GM23338 (cell line): ENCODE measurements at regions not wholly inside any gene's neighbourhood (a gene's known extent, or its start where the extent isn't known, plus 50 kb on each side); places are given as distances from the start of the nearest gene placed in this dataset. TPM values are rescaled to one million over a fixed set of nuclear protein-coding genes. Genes with fewer than 3 reads are reported as not detected.

Experiments used
- ATAC-seq: fragments of 200-7000 bp; cut with Tn5 transposase; 3 replicates; pipeline ENCODE4 v1.9.1; 2020
- DNase-seq: peaks from one replicate; pipeline ENCODE4 v3.0.0-alpha.2; 2015; ENCODE audit warnings: low spot score
- H2AFZ ChIP-seq: fragments of 200-600 bp; sonication (generic); 2 replicates; pipeline ENCODE4 v1.8.0; 2016; ENCODE audit warnings: antibody characterized with exemption, mild to moderate bottlenecking, moderate library complexity
- H3F3A ChIP-seq: fragments of 200-600 bp; sonication (generic); replicated peaks from 2 replicates; pipeline ENCODE4 v1.8.0; 2017; ENCODE audit warnings: antibody characterized with exemption, mixed run types, low read depth
- H3K27ac ChIP-seq: fragments of 200-600 bp; sonication (generic); 2 replicates; pipeline ENCODE4 v1.6.1; 2016; ENCODE audit warnings: low read depth
- H3K27me3 ChIP-seq: fragments of 200-600 bp; sonication (generic); 2 replicates; pipeline ENCODE4 v1.8.0; 2016; ENCODE audit warnings: mild to moderate bottlenecking, mixed run types, moderate library complexity; ENCODE audit not compliant: insufficient read depth
- H3K36me3 ChIP-seq: fragments of 200-600 bp; sonication (generic); 2 replicates; pipeline ENCODE4 v1.8.0; 2016; ENCODE audit warnings: mild to moderate bottlenecking; ENCODE audit not compliant: insufficient read depth
- H3K4me1 ChIP-seq: fragments of 200-600 bp; sonication (generic); 2 replicates; pipeline ENCODE4 v1.8.0; 2016; ENCODE audit warnings: mild to moderate bottlenecking, moderate library complexity; ENCODE audit not compliant: insufficient read depth
- H3K4me2 ChIP-seq: fragments of 200-600 bp; sonication (generic); 2 replicates; pipeline ENCODE4 v1.7.1; 2017; ENCODE audit warnings: mixed run types
- H3K4me3 ChIP-seq: fragments of 200-600 bp; sonication (generic); 2 replicates; pipeline ENCODE4 v1.6.1; 2016; ENCODE audit warnings: mixed run types
- H3K79me2 ChIP-seq: fragments of 200-600 bp; sonication (generic); replicated peaks from 2 replicates; pipeline ENCODE4 v1.8.0; 2017; ENCODE audit warnings: mild to moderate bottlenecking; ENCODE audit not compliant: insufficient read depth
- H3K9me2 ChIP-seq: fragments of 200-600 bp; sonication (generic); 2 replicates; pipeline ENCODE4 v1.8.0; 2017; ENCODE audit not compliant: insufficient read depth
- H4K20me1 ChIP-seq: fragments of 200-600 bp; sonication (generic); replicated peaks from 2 replicates; pipeline ENCODE4 v1.8.0; 2017; ENCODE audit warnings: mild to moderate bottlenecking; ENCODE audit not compliant: insufficient read depth
- H3K27ac Mint-ChIP-seq: 2 replicates; pipeline ENCODE4 v1.8.0; 2020; ENCODE audit warnings: inconsistent platforms, mild to moderate bottlenecking, moderate library complexity, mixed read lengths
- H3K27me3 Mint-ChIP-seq: 3 replicates; pipeline ENCODE4 v1.8.0; 2022; ENCODE audit warnings: low read depth, mild to moderate bottlenecking, moderate library complexity, mixed read lengths, inconsistent platforms; ENCODE audit not compliant: insufficient read depth, poor library complexity
- H3K36me3 Mint-ChIP-seq: 3 replicates; pipeline ENCODE4 v1.8.0; 2021; ENCODE audit warnings: low read depth, mild to moderate bottlenecking, inconsistent platforms, moderate library complexity, mixed read lengths
- H3K4me1 Mint-ChIP-seq: 3 replicates; pipeline ENCODE4 v1.8.0; 2020; ENCODE audit warnings: mild to moderate bottlenecking, inconsistent platforms, mixed read lengths
- H3K4me3 Mint-ChIP-seq: 3 replicates; pipeline ENCODE4 v1.8.0; 2021; ENCODE audit warnings: moderate library complexity, mild to moderate bottlenecking, inconsistent platforms, mixed read lengths
- H3K9me3 Mint-ChIP-seq: 3 replicates; pipeline ENCODE4 v1.8.0; 2020; ENCODE audit warnings: moderate library complexity, mild to moderate bottlenecking, inconsistent platforms, mixed read lengths
- CREB1 ChIP-seq: fragments of 250-450 bp; sonication (Bioruptor Pico); IDR thresholded peaks from 2 replicates; pipeline ENCODE4 v1.5.0; 2020; ENCODE audit warnings: low read depth, mild to moderate bottlenecking, moderate library complexity
- EZH2 ChIP-seq: fragments of 200-600 bp; sonication (generic); IDR thresholded peaks from one replicate; pipeline ENCODE4 v1.8.0; 2017; ENCODE audit warnings: antibody characterized with exemption, mild to moderate bottlenecking, low read depth; ENCODE audit not compliant: unreplicated experiment
- EZH2phosphoT487 ChIP-seq: fragments of 200-600 bp; sonication (generic); IDR thresholded peaks from one replicate; pipeline ENCODE4 v1.8.1; 2018; ENCODE audit warnings: antibody characterized with exemption; ENCODE audit not compliant: unreplicated experiment
- JUNB ChIP-seq: IDR thresholded peaks from one replicate; pipeline ENCODE4 v1.6.1; 2016; ENCODE audit warnings: antibody characterized with exemption; ENCODE audit not compliant: unreplicated experiment
- NANOG ChIP-seq: IDR thresholded peaks from 2 replicates; pipeline ENCODE4 v1.6.1; 2016; ENCODE audit warnings: antibody characterized with exemption, borderline replicate concordance
- REST ChIP-seq: IDR thresholded peaks from one replicate; pipeline ENCODE4 v1.6.1; 2018; ENCODE audit warnings: antibody characterized with exemption; ENCODE audit not compliant: unreplicated experiment
- ZNF331 ChIP-seq: fragments of 250-450 bp; sonication (Bioruptor Pico); IDR thresholded peaks from 2 replicates; pipeline ENCODE4 v1.5.0; 2020; ENCODE audit warnings: low read depth, mild to moderate bottlenecking, moderate library complexity
- small RNA-seq: library from RNA; depleted of rRNA; stranded (forward); fragments of <200 nt; gene quantifications from one replicate; pipeline ENCODE3, GENCODE V24; 2014; ENCODE audit warnings: low replicate concordance
- TF ChIP-seq, protein P1 (sequence below): IDR thresholded peaks from 2 replicates; pipeline ENCODE4 v1.6.1; 2016; ENCODE audit warnings: antibody characterized with exemption

DNA sequence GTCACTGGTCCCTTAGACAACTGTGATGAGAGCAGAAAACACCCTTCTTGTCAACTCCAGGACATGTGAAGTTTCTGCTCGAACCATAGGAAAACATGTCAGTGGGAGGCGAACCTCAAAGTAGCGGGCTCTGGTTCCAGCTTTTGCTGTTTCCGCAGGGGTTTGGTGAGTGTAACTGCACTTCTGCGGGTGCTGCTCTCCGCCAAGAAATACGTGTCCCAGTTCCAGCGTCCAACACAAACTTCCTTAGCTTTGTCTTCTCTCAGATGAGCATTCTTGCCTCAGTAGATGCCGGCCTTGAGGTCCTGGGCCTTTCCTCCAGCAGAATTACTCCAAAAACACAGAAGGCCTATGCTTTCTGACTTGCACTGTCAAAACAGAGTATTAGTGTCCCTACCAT is 156.3 kb downstream of the FNDC1 start (continued):
- TF ChIP-seq REST (no peak), CREB1 (CRISPR knock-in tag) (no peak), JUNB (no peak), EZH2phosphoT487 (no peak)
- TF ChIP-seq, protein P1, sequence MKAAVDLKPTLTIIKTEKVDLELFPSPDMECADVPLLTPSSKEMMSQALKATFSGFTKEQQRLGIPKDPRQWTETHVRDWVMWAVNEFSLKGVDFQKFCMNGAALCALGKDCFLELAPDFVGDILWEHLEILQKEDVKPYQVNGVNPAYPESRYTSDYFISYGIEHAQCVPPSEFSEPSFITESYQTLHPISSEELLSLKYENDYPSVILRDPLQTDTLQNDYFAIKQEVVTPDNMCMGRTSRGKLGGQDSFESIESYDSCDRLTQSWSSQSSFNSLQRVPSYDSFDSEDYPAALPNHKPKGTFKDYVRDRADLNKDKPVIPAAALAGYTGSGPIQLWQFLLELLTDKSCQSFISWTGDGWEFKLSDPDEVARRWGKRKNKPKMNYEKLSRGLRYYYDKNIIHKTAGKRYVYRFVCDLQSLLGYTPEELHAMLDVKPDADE, result no peak

- H3K4me3 ChIP-seq, result no peak overlapping the region
Measured at GRCh38 chr6:159324596-159324995, 155.4 kb downstream of the FNDC1 start.

More at GRCh38 chr6:159324596-159324995, 155.4 kb downstream of the FNDC1 start:
- Histone ChIP-seq H3K9me2 (peaks cover 12% of the 10 kb centered on the region; the same call in 1 of the 2 replicates), H2AFZ (no peak overlapping the region), H3K27ac (no peak overlapping the region), H4K20me1 (no peaks in the 10 kb centered on the region), H3K79me2 (no peaks in the 10 kb centered on the region), H3K36me3 (no peaks in the 10 kb centered on the region), H3K4me2 (no peak overlapping the region), H3K4me1 (no peaks in the 10 kb centered on the region), H3K27me3 (no peaks in the 10 kb centered on the region), H3F3A (no peaks in the 10 kb centered on the region)
- H3K27me3 Mint-ChIP-seq, result peaks cover 7% of the 10 kb centered on the region
- no peak for DNase-seq
- no peak overlapping the region for H3K4me3 Mint-ChIP-seq
- no peaks in the 10 kb centered on the region for H3K9me3 Mint-ChIP-seq
- no peaks in the 10 kb centered on the region for H3K4me1 Mint-ChIP-seq
- H3K27ac Mint-ChIP-seq, result no peak overlapping the region
- H3K36me3 Mint-ChIP-seq, result no peaks in the 10 kb centered on the region
- peak; percentile 59; the same call in 2 of the 3 replicates for ATAC-seq
- TF ChIP-seq JUNB (no peak), ZNF331 (CRISPR knock-in tag) (no peak), NANOG (no peak), CREB1 (CRISPR knock-in tag) (no peak), EZH2phosphoT487 (no peak), EZH2 (no peak)

Small RNAs in the stretch of these regions (small RNA-seq; reads per million reads assigned to genes)
- not detected for gene AL078604.3
